ENCODE measurements at regions not wholly inside any gene's neighbourhood (a gene's known extent, or its start where the extent isn't known, plus 50 kb on each side); places are given as distances from the start of the nearest gene placed in this dataset.

GRCh38 chr1:63116016-63116415, 206.4 kb upstream of the FOXD3 start (continued):
- TF ChIP-seq CHD1 (IDR thresholded peaks at IDR 0.05; ENCODE audit: low read depth, low read length) (no peak), HDAC2 (IDR thresholded peaks at IDR 0.05) (no peak)

- Histone ChIP-seq H3K4me2 (ENCODE audit: control insufficient read depth, insufficient read depth) (no peak overlapping the region), H3K9ac (ENCODE audit: control insufficient read depth, insufficient read depth, low read length) (no peak overlapping the region), H3K4me1 (ENCODE audit: control insufficient read depth, insufficient read depth, low read length) (peaks cover 10% of the 10 kb centered on the region), H4K20me1 (ENCODE audit: control insufficient read depth, insufficient read depth) (no peaks in the 10 kb centered on the region), H3K36me3 (ENCODE audit: control insufficient read depth in 2 of 2, insufficient read depth in 2 of 2, low read length in 1 of 2) (no peaks in the 10 kb centered on the region), H2AFZ (ENCODE audit: control insufficient read depth, low read depth, low read length) (no peak overlapping the region), H3K27me3 (replicated peaks in 1 of 2; ENCODE audit: control insufficient read depth in 2 of 2, insufficient read depth in 2 of 2, low read length in 1 of 2) (no peaks in the 10 kb centered on the region), H3K27ac (ENCODE audit: control insufficient read depth, insufficient read depth) (no peak overlapping the region), H3K9me3 (replicated peaks; ENCODE audit: control insufficient read depth, insufficient read depth, low read length) (no peaks in the 10 kb centered on the region), H3K79me2 (ENCODE audit: control insufficient read depth, insufficient read depth, low read length) (no peaks in the 10 kb centered on the region), H3K4me3 (no peak overlapping the region)
- no TSS peak for BruUV-seq (replicated peaks)
- DNase-seq (ENCODE audit: low read depth, low spot score): no peak
- ChIA-PET RAD21 (ENCODE audit: unreplicated experiment) (no interaction called here), POLR2A (no interaction called here), SMC1A (ENCODE audit: uncharacterized antibody, unreplicated experiment) (no interaction called here), CTCF (no interaction called here)
- FAIRE-seq: no peak
- 20% methylated on average over 5 of the region's 5 CpGs for WGBS (ENCODE audit: insufficient coverage, insufficient replicate concordance, low lambda C conversion rate, missing lambda C conversion rate)
- in situ Hi-C loops (cut with MboI): no loop called here
- TF ChIP-seq NRF1 (conservative IDR thresholded peaks at IDR 0.05; ENCODE audit: low read depth, low read length) (no peak), GABPA (IDR thresholded peaks at IDR 0.05; ENCODE audit: low read depth) (no peak), HSF1 (IDR thresholded peaks at IDR 0.05; ENCODE audit: low read depth, low read length) (no peak), SIN3A (IDR thresholded peaks at IDR 0.05; ENCODE audit: low read depth, low read length) (no peak), RELB (IDR thresholded peaks at IDR 0.05; ENCODE audit: low read depth) (no peak), ZBTB4 (CRISPR knock-in tag; IDR thresholded peaks at IDR 0.05) (no peak), TBL1XR1 (IDR thresholded peaks at IDR 0.05; ENCODE audit: low read depth, low read length) (no peak), HDGF (IDR thresholded peaks at IDR 0.05) (no peak), GATAD2B (conservative IDR thresholded peaks at IDR 0.05; ENCODE audit: low read depth) (no peak), NR2F1 (conservative IDR thresholded peaks at IDR 0.05) (no peak), EP300 (IDR thresholded peaks at IDR 0.05; ENCODE audit: borderline replicate concordance in 1 of 2, control insufficient read depth in 1 of 2, low read depth in 2 of 2, low read length in 2 of 2) (no peak), SMAD5 (IDR thresholded peaks at IDR 0.05; ENCODE audit: low read depth) (no peak), ASH2L (IDR thresholded peaks at IDR 0.05; ENCODE audit: borderline replicate concordance, low read depth) (no peak)
- TF ChIP-seq, protein P1, sequence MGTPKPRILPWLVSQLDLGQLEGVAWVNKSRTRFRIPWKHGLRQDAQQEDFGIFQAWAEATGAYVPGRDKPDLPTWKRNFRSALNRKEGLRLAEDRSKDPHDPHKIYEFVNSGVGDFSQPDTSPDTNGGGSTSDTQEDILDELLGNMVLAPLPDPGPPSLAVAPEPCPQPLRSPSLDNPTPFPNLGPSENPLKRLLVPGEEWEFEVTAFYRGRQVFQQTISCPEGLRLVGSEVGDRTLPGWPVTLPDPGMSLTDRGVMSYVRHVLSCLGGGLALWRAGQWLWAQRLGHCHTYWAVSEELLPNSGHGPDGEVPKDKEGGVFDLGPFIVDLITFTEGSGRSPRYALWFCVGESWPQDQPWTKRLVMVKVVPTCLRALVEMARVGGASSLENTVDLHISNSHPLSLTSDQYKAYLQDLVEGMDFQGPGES (IDR thresholded peaks at IDR 0.05): no peak
- TF ChIP-seq, protein P2, sequence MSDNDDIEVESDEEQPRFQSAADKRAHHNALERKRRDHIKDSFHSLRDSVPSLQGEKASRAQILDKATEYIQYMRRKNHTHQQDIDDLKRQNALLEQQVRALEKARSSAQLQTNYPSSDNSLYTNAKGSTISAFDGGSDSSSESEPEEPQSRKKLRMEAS (IDR thresholded peaks at IDR 0.05; ENCODE audit: low read depth, low read length): no peak
- intact Hi-C loops (cut with micrococcal nuclease; ENCODE audit: unreplicated experiment): loop anchor here (2.0 kb wide), 1 partner anchor 21 kb away; no protein-coding TSS in a partner anchor
- ATAC-seq: no peak
These were observed 202.7 kb upstream of the FOXD3 start for GRCh38 chr1:63119575-63120155.
